Superior temporal gyrus (tissue), 1 donor: ENCODE measurements at regions not wholly inside any gene's neighbourhood (a gene's known extent, or its start where the extent isn't known, plus 50 kb on each side); places are given as distances from the start of the nearest gene placed in this dataset.

Experiments used
- DNase-seq: peaks from one replicate; pipeline ENCODE4 v3.0.0-alpha.2; 2016; ENCODE audit errors: extremely low spot score

DNA sequence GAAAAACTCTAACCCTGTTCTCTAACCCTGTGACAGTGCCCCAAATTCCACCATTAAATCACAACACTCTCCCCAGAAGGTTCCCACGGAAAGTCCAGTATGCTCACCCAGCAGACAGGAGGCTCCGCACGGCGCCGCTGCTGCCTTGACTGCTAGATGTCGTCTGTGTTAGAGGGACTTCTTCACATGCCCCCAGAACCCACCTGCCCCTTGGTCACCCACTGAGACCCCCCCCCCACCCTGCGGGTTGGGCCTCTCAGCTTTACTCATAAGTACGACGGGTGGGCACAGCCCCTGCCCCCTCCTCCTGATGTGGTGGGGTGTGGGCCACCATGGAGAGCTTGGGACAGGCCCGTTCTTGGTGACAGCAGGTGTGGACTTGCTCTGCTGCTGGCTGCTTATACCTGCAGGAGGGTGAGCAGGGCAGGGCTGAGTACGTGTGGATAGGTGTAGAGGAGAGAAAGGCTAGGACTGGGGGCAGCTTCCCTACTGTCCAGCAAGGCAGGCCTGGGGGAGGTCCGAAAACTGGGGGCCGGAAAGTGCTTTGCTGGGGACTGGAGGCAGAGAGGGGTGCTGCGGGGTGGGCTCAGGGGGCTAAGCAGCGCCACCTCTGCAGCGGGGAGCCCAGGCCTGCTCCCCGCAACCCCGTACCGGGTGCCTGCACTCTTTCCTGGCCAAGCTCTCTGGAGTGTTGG, 57.5 kb upstream of the OLFM1 start:
- DNase-seq = no peak

DNA sequence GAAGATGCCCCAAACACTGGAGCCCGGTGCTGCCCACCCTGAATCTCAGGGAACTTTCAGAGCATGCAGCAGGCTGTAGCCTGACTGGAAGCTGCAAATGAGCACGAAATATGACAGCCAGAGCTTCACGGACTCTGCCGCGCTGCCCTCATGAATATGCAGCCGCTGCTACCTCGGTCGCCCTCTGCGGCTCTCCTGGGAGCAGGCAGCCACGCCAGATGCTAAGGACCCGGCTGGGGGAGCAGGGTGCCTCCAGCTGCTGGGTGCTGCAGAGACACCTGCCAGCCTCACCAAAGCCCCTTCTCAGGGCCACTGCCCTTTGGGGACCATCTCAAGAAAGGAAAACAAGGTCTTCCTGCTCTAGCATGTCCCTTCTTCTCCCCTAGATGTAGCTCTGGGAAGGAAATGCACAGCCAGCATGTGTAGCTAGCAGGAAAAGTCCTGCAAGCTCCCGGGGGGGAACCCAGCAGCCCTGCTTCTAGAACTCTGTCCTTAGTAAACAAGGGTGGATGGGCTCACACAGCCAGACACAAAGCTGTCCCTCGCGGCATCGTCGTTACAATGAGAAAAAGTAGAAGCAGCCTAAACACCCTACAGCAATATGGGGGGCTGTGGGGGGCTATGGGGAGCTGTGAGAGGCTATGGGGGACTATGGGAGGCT, 56.8 kb upstream of the OLFM1 start:
- DNase-seq = no peak

DNA sequence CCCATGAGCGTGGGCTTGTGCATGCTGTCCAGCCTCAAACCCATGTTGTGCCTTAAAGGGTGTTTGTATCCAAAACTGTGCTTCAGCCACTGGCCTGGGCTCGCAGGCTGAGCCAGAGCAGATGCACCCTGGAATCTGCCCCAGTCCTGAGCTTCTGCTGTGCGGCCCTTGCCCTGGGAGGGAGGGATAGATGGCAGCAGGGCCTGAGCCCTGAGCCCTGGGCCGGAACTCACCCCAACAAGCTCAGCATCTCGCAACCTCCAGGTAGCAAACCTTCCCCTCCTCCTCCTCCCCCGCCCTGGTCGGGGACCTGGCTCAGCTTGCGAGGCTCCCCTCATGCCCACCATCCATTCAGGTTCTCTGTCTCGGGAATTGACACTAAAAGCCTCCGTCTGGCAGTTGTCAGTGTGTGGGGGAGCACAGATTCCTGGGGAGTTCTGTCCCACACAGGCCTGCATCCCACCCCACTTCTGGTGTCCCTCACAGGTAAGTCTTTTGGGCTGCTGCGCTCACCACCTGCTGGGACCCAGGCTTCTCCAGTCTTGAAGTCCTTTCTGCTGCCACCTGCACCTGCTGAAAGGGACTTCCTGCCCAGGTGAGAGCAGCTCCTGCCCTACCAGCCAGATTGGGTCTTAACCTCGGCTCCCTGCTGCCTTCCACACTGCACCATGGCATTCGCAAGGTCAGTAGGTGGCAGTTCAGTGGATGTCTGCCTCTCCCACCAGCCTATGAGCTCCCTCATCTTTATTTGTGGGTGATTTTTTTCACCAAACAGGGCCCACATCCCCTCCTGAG, 55.2 kb upstream of the OLFM1 start:
- no peak for DNase-seq

DNA sequence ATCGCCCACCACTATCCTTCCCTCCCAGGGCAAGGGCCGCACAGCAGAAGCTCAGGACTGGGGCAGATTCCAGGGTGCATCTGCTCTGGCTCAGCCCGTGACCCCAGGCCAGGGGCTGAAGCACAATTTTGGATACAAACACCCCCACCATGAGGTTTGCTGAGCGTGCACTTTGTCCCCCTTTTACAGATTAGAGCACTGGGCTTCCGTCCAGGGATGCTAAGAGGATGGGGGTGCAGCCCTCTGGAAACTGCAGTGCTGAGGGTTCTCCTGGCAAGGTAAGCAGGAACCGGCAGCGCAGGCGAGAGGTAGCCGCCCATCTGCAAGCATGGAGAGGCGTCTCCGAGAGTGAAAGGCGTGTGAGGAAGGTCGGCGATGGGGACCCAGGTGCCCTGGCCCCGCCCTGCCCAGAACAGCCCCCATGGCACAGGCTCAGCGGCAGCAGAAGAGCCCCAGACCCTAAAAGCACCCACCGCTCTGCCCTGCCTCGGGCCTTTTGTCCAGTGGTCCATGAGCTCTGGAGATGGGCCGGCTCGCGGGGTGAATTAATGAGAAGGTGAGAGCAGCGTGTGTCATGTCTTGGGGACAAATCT, 54.5 kb upstream of the OLFM1 start:
- DNase-seq = no peak

DNA sequence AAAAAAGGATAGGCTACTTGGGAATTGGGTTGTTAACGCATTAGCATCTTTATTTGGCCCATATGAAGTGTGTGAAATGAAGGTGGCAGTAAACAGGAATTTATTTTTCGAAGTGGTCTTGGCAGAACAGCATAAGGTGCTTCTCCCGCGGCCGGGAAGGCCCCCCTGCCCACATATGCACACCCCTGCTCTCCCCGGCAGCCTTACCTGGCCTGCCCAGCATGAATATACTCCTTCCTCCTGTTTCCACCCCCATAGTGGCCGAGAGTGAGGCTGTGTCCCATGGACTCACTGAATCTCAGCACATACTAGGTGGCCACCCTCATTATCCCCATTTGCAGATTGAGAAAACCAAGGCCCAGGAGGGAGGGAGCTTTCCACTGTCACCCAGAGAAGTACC, 54.0 kb upstream of the OLFM1 start:
- DNase-seq = no peak

DNA sequence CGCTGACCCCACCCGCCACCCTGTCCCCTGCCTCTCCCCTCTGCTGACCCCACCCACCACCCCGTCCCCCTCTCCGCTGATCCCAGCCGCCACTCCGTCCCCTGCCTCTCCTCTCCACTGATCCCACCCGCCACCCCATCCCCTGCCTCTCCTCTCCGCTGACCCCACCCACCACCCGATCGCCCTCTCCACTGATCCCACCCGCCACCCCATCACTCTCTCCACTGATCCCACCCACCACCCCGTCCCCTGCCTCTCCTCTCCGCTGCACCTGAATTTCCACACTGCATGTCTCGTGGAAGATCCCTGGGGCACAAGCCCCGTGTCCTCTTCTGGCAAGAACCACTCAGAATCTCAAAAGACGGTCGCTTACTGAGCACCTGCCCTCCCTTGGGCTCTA, 53.4 kb upstream of the OLFM1 start:
- no peak for DNase-seq

DNA sequence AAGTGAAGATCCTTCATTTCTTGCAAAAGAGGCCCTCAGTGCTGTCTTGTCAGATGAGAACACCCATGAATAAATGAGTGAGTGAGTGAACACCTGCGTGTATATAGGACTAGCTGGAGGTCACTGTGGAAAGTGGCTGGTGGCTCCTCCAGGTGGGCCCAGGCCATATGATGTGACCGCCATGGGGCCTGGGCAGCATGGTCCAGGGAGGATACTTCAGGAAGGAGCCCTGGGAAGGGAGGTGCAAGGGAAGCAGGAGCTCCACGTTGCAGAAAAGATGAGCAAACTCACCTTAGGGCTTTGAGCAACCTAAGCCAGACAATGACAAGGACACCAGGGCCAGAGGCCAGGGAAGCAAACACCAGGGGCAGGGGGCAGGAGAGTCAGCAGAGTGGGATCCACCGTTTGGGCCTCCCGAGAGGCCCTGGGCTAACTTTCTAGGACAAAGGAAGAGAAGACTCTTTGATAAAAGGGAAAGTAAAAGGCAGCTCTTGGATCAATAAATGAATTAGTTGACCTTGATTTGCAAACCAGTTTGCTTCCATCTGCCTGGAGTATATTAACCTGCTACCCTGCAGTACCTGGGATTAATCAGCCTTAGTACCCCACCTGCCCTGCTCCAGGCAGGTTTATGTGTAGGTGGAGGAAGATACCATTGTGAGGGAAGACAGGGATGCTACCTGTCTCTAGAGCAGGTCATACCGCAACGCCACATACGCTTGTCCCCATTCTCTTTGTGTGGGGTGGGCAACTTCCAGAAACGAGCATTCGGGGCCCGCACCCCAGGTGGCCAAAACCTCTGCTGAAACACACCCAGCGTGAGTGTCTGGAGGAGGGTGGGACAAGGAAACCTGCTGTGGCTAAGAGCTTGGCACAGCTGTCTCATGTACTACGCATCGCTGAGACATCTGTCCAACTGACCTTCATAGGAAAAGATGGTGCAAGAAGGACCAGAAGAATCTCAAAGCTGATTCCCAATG, 51.4 kb upstream of the OLFM1 start:
- DNase-seq = no peak

DNA sequence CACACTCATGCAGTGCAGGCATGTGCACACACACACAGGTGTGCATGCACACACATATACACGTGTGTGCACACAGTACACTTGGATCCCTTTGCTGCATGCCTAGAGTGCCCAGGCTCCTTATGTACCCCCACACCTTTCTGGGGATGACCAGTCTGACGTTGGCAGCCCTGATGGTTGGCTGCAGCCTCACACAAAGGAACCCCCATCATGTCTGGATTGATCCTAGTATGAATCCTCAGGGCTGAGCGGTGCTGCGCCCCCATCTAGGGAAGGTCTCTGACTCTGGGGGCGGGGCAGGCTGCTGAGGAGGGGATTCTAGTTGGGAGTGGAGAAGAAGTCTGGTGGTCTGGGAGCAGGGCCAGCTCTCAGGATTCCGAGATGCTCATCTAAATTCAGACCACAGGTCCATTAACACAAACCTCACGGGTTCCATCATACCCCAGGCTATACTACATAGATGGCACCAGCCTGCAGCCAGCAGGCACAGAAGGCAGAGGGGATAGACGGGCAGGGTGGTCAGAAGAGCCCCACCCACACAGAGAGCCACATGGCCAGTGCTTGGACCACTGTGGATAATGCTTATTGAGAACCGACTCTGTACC, 50.5 kb upstream of the OLFM1 start:
- no peak for DNase-seq

DNA sequence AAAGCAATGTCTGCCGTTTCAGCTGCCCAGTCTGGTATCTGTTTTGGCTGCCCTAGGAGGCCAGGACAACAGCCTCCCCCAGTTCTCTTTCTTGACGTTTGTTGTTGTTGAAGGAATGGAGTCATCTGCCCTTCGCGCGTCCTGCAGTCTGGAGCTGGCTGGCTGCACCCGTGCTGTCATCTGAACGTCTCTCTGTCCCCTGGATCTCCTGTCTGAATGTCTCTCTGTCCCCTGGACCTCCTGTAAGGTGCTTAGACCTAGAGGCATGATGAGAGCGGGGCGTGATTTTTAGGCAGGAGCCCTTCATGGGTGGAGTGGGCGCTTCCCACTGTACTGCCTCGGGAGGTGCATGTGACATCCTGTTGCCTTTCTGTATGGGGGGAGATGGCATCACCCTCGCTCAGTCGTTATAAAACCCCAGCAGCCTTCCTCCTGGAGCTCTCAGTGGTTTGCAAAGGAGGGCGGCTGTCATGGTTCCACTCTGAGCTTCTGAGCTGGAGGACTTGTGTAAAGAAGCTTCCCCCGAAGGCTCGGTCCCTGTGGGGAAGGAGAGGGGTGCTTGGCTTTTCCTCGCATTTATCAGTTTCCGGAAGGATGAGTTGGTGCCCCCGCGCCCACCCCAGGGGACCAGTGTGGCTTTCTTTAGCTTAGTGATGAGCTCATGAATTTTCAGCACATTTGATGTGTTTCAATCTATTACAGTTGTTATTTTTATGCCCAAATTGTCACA, 49.8 kb upstream of the OLFM1 start:
- DNase-seq = no peak
